ENCODE measurements at regions not wholly inside any gene's neighbourhood (a gene's known extent, or its start where the extent isn't known, plus 50 kb on each side); places are given as distances from the start of the nearest gene placed in this dataset.

GRCh38 chr10:111148440-111148839 lies 71.6 kb downstream of the ADRA2A start:
- TF ChIP-seq CTCF (IDR thresholded peaks at IDR 0.05; ENCODE audit: extremely low read depth in 1 of 2, insufficient read depth in 1 of 2, low read depth in 1 of 2, low read length in 2 of 2) (no peak), POLR2A (IDR thresholded peaks at IDR 0.05; ENCODE audit: low read depth, low read length) (no peak), FOS (IDR thresholded peaks at IDR 0.05; ENCODE audit: borderline replicate concordance, insufficient read depth, low read length) (no peak), JUN (IDR thresholded peaks at IDR 0.05; ENCODE audit: borderline replicate concordance, insufficient read depth, insufficient read length, low read depth) (no peak)

Data from endothelial cell of umbilical vein (primary cell).